B cell (primary cell): ENCODE measurements at regions not wholly inside any gene's neighbourhood (a gene's known extent, or its start where the extent isn't known, plus 50 kb on each side); places are given as distances from the start of the nearest gene placed in this dataset.

Source experiments
- ATAC-seq: fragments of 200-7000 bp; cut with Tn5 transposase; one replicate; pipeline ENCODE4 v1.10.0; 2021; ENCODE audit warnings: low read depth, mild to moderate bottlenecking, moderate number of reproducible peaks, moderate library complexity
- CTCF ChIA-PET: fragments of 350-600 bp; sonication (Branson Sonifier 250); formaldehyde crosslinking; loops from one replicate; lab custom pipeline; 2021; ENCODE audit warnings: antibody characterized with exemption, inconsistent platforms; lab: Charles Lee
- POLR2A ChIA-PET: fragments of 350-600 bp; sonication (Branson Sonifier 250); formaldehyde crosslinking; loops from one replicate; lab custom pipeline; 2021; ENCODE audit warnings: antibody characterized with exemption; lab: Charles Lee
- DNase-seq: peaks from one replicate; pipeline ENCODE4 v3.0.0; 2013
- H2AFZ ChIP-seq: 2 replicates; pipeline ENCODE4 v1.6.1; 2012; ENCODE audit warnings: mild to moderate bottlenecking, low read depth, low read length; ENCODE audit not compliant: insufficient read depth, poor library complexity, severe bottlenecking
- H3K27ac ChIP-seq, 2 donors: 1 replicate in 1 of 2; 2 replicates in 1 of 2; pipeline ENCODE4 v1.5.1; 2012 to 2013; ENCODE audit warnings: low read length in 2 of 2, mild to moderate bottlenecking in 2 of 2, moderate library complexity in 1 of 2
- H3K27me3 ChIP-seq, 4 experiments: fragments of 200-600 bp in 1 of 4; sonication (generic) in 1 of 4; replicated peaks in 1 of 4; 1 replicate in 2 of 4; 2 replicates in 2 of 4; pipeline versions ENCODE4 v1.6.1 to v1.7.0; 2013 to 2016; ENCODE audit warnings: low read length in 3 of 4, mild to moderate bottlenecking in 2 of 4, mixed read lengths in 1 of 4, moderate library complexity in 1 of 4; ENCODE audit not compliant: insufficient read depth in 4 of 4, control insufficient read depth in 3 of 4; ENCODE audit errors: control extremely low read depth in 1 of 4
- H3K36me3 ChIP-seq, 2 experiments: replicated peaks in 1 of 2; 1 replicate in 1 of 2; 2 replicates in 1 of 2; pipeline versions ENCODE4 v1.6.1 to v1.7.1; 2013; ENCODE audit warnings: low read length in 1 of 2; ENCODE audit not compliant: insufficient read depth in 2 of 2, control insufficient read depth in 1 of 2; ENCODE audit errors: control extremely low read depth in 1 of 2, extremely low read depth in 1 of 2
- H3K4me1 ChIP-seq, 2 donors: fragments of 200-600 bp in 1 of 2; sonication (generic) in 1 of 2; 1 replicate in 1 of 2; 2 replicates in 1 of 2; pipeline versions ENCODE4 v1.5.1 to v1.6.1; 2013 to 2017; ENCODE audit warnings: low read length in 2 of 2; ENCODE audit not compliant: control insufficient read depth in 2 of 2, insufficient read depth in 2 of 2
- H3K4me2 ChIP-seq: replicated peaks from 2 replicates; pipeline ENCODE3; 2012; ENCODE audit warnings: mild to moderate bottlenecking, low read depth, low read length; ENCODE audit not compliant: poor library complexity, severe bottlenecking
- H3K4me3 ChIP-seq, 5 experiments: fragments of 200-600 bp in 1 of 5; sonication (generic) in 1 of 5; 1 replicate in 3 of 5; 2 replicates in 2 of 5; pipeline versions ENCODE4 v1.5.1 to v1.7.0; 2011 to 2016; ENCODE audit warnings: low read length in 4 of 5, mild to moderate bottlenecking in 4 of 5, low read depth in 2 of 5, control low read depth in 1 of 5, moderate library complexity in 1 of 5; ENCODE audit not compliant: insufficient read depth in 1 of 5; ENCODE audit errors: control extremely low read depth in 1 of 5, extremely low read depth in 1 of 5
- H3K79me2 ChIP-seq: fragments of 200-600 bp; sonication (generic); one replicate; pipeline ENCODE4 v1.6.0; 2016; ENCODE audit warnings: low read length; ENCODE audit not compliant: control insufficient read depth, insufficient read depth
- H3K9ac ChIP-seq: fragments of 200-600 bp; sonication (generic); 2 replicates; pipeline ENCODE4 v1.6.1; 2017; ENCODE audit warnings: mild to moderate bottlenecking, low read length, moderate library complexity
- H3K9me3 ChIP-seq, 3 donors: one replicate each; pipeline versions ENCODE4 v1.6.1 to v1.7.1; 2013; ENCODE audit warnings: low read length in 2 of 3; ENCODE audit not compliant: control insufficient read depth in 2 of 3, insufficient read depth in 1 of 3; ENCODE audit errors: control extremely low read depth in 1 of 3
- H4K20me1 ChIP-seq: 2 replicates; pipeline ENCODE4 v1.6.0; 2012; ENCODE audit warnings: mild to moderate bottlenecking, low read length; ENCODE audit not compliant: insufficient read depth, control insufficient read depth, poor library complexity, severe bottlenecking
- H3K27ac Mint-ChIP-seq: one replicate; pipeline ENCODE4 v1.8.0; 2021; ENCODE audit warnings: mixed read lengths
- H3K27me3 Mint-ChIP-seq: one replicate; pipeline ENCODE4 v1.8.0; 2021; ENCODE audit warnings: mixed read lengths
- H3K4me1 Mint-ChIP-seq: one replicate; pipeline ENCODE4 v1.8.0; 2021; ENCODE audit warnings: mixed read lengths
- H3K4me3 Mint-ChIP-seq: one replicate; pipeline ENCODE4 v1.8.0; 2021; ENCODE audit warnings: mixed read lengths
- H3K9me3 Mint-ChIP-seq: one replicate; pipeline ENCODE4 v1.8.0; 2022; ENCODE audit warnings: mixed read lengths; ENCODE audit not compliant: insufficient read depth
- EZH2 ChIP-seq: IDR thresholded peaks from 2 replicates; pipeline ENCODE4 v1.6.1; 2012; ENCODE audit warnings: borderline replicate concordance, low read depth, mild to moderate bottlenecking, moderate library complexity, low read length; ENCODE audit not compliant: insufficient read depth, poor library complexity, severe bottlenecking
- WGBS: methylation state at CpG from one replicate; pipeline ENCODE4 v1.1.5; 2013; ENCODE audit warnings: missing lambda C conversion rate; ENCODE audit not compliant: insufficient coverage; 5-methylcytosine and 5-hydroxymethylcytosine counted together
- intact Hi-C: fragments of 100-400 bp; cut with micrococcal nuclease; formaldehyde crosslinking; loops from one replicate; pipeline ENCODE4 v1.10.0; 2022
- TF ChIP-seq, protein P1 (sequence below): fragments of 200-600 bp; IDR thresholded peaks from one replicate; pipeline ENCODE4 v1.8.0; 2022; ENCODE audit warnings: antibody characterized with exemption, mild to moderate bottlenecking

DNA sequence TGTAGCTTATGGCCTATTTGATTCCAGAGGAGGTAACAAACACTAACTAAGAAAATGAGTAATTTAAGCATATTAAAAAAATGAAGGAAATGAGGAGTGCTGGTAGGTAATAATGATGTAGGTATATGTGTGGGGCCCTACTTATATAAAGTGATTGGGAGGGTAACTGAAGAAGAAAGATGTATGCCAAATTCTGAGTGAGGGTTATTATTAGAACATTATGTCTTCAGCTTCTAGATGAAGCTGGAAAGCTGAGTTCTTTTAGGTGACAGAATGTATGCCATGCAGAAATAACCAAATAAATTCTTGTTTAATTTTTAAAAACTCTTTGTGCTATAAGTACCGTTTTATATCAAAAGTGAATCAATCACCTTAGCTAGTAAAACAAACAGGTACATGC, 479.6 kb upstream of the TENM4 start:
- no peak overlapping the region for H3K27ac Mint-ChIP-seq
- no peaks in the 10 kb centered on the region for H3K27me3 Mint-ChIP-seq
- Histone ChIP-seq H3K9ac (no peak overlapping the region), H3K27ac (no peak overlapping the region), H3K4me2 (no peak overlapping the region), H3K9me3 (peaks cover 0 to 1% (median 0%) of the 10 kb centered on the region in 3 donors), H3K4me3 (no peak overlapping the region), H4K20me1 (no peaks in the 10 kb centered on the region), H3K79me2 (no peaks in the 10 kb centered on the region), H3K36me3 (no peaks in the 10 kb centered on the region), H3K27me3 (no peaks in the 10 kb centered on the region), H3K4me1 (no peaks in the 10 kb centered on the region), H2AFZ (no peak overlapping the region)
- no peak for DNase-seq
- ChIA-PET CTCF (no interaction called here), POLR2A (no interaction called here)
- no peaks in the 10 kb centered on the region for H3K4me1 Mint-ChIP-seq
- H3K9me3 Mint-ChIP-seq = peaks cover 4% of the 10 kb centered on the region
- intact Hi-C loops = no loop called here
- no CpG with 5 or more reads among the region's 1 CpG for WGBS
- no peak overlapping the region for H3K4me3 Mint-ChIP-seq
- no peak for ATAC-seq
- TF ChIP-seq, protein P1, sequence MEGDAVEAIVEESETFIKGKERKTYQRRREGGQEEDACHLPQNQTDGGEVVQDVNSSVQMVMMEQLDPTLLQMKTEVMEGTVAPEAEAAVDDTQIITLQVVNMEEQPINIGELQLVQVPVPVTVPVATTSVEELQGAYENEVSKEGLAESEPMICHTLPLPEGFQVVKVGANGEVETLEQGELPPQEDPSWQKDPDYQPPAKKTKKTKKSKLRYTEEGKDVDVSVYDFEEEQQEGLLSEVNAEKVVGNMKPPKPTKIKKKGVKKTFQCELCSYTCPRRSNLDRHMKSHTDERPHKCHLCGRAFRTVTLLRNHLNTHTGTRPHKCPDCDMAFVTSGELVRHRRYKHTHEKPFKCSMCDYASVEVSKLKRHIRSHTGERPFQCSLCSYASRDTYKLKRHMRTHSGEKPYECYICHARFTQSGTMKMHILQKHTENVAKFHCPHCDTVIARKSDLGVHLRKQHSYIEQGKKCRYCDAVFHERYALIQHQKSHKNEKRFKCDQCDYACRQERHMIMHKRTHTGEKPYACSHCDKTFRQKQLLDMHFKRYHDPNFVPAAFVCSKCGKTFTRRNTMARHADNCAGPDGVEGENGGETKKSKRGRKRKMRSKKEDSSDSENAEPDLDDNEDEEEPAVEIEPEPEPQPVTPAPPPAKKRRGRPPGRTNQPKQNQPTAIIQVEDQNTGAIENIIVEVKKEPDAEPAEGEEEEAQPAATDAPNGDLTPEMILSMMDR = no peak
- TF ChIP-seq EZH2 = no peak

DNA sequence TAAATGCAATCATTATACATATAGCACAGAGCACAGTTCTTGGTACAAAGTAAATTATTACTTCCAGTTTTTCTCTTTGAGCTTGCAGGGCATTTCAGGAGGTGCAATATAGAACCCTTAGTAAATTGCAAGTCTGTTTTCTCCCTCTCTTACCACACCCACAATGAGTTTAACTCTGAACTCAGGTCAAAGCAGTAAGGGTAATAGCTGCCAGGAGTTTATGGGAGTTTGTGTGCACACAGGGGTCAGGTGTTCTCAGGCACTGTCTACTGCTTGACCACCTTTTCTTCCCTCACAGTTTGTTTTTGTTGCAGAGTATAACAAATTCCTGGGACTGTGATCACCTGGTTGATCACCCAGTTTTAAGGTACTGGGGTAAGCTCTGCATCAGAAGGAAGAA, 478.5 kb upstream of the TENM4 start:
- H3K9me3 Mint-ChIP-seq = peaks cover 4% of the 10 kb centered on the region
- ChIA-PET CTCF (interaction anchor here (0.6 kb wide), 1 partner anchor 290 kb away, joined by 5 read pairs; no protein-coding TSS in a partner anchor), POLR2A (no interaction called here)
- Histone ChIP-seq H2AFZ (no peak overlapping the region), H4K20me1 (no peaks in the 10 kb centered on the region), H3K9me3 (peaks cover 0 to 1% (median 0%) of the 10 kb centered on the region in 3 donors), H3K9ac (no peak overlapping the region), H3K4me1 (no peaks in the 10 kb centered on the region), H3K79me2 (no peaks in the 10 kb centered on the region), H3K27me3 (no peaks in the 10 kb centered on the region), H3K27ac (no peak overlapping the region), H3K4me2 (no peak overlapping the region), H3K4me3 (no peak overlapping the region), H3K36me3 (no peaks in the 10 kb centered on the region)
- ATAC-seq (no peak), DNase-seq (no peak)
- no peak overlapping the region for H3K4me3 Mint-ChIP-seq
- H3K4me1 Mint-ChIP-seq = no peaks in the 10 kb centered on the region
- H3K27me3 Mint-ChIP-seq = no peaks in the 10 kb centered on the region
- TF ChIP-seq, protein P1 = no peak
- TF ChIP-seq EZH2 = no peak
- no peak overlapping the region for H3K27ac Mint-ChIP-seq
- intact Hi-C loops = no loop called here
